ENCODE measurements at regions not wholly inside any gene's neighbourhood (a gene's known extent, or its start where the extent isn't known, plus 50 kb on each side); places are given as distances from the start of the nearest gene placed in this dataset.
"Not testable (repeated sequence)": the region's sequence is repeated elsewhere in the genome, so short reads cannot be mapped to it uniquely, and the experiment has no call there.

DNA sequence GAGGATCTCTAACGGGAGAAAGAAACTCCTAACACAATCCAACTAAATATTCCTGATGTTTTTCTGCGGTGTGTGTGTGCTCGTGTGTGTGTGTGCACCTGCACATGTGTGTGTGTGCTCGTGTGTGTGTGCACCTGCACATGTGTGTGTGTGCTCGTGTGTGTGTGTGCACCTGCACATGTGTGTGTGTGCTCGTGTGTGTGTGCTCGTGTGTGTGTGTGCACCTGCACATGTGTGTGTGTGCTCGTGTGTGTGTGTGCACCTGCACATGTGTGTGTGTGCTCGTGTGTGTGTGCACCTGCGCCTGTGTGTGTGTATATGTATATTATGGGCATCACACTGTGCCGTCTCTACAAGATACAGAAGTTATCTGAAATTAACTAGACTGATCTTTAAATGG is 1451.9 kb downstream of the STIM2 start:
- TF ChIP-seq, protein P1, sequence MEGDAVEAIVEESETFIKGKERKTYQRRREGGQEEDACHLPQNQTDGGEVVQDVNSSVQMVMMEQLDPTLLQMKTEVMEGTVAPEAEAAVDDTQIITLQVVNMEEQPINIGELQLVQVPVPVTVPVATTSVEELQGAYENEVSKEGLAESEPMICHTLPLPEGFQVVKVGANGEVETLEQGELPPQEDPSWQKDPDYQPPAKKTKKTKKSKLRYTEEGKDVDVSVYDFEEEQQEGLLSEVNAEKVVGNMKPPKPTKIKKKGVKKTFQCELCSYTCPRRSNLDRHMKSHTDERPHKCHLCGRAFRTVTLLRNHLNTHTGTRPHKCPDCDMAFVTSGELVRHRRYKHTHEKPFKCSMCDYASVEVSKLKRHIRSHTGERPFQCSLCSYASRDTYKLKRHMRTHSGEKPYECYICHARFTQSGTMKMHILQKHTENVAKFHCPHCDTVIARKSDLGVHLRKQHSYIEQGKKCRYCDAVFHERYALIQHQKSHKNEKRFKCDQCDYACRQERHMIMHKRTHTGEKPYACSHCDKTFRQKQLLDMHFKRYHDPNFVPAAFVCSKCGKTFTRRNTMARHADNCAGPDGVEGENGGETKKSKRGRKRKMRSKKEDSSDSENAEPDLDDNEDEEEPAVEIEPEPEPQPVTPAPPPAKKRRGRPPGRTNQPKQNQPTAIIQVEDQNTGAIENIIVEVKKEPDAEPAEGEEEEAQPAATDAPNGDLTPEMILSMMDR (IDR thresholded peaks at IDR 0.05; ENCODE audit: low read depth, low read length, poor library complexity, severe bottlenecking), result not testable (repeated sequence)
- not testable (repeated sequence) for TF ChIP-seq EZH2phosphoT487 (IDR thresholded peaks at IDR 0.05; ENCODE audit: borderline replicate concordance, low read length)

Measured in DOHH2 (cell line).